ENCODE measurements at regions not wholly inside any gene's neighbourhood (a gene's known extent, or its start where the extent isn't known, plus 50 kb on each side); places are given as distances from the start of the nearest gene placed in this dataset.

- no peak for TF ChIP-seq ZBTB49 (CRISPR knock-in tag; IDR thresholded peaks at IDR 0.05; ENCODE audit: borderline replicate concordance)
- TF ChIP-seq TCFL5 (CRISPR knock-in tag; conservative IDR thresholded peaks at IDR 0.05), result no peak
- no peak for TF ChIP-seq ZNF785 (CRISPR knock-in tag; IDR thresholded peaks at IDR 0.05)
- no peak for TF ChIP-seq CTCF (IDR thresholded peaks at IDR 0.05 in 2 of 3, conservative IDR thresholded peaks at IDR 0.05 in 1 of 3; ENCODE audit: insufficient read depth in 2 of 3, low read depth in 1 of 3, low read length in 3 of 3)
Measured at GRCh38 chr10:123564631-123565030, 101.5 kb upstream of the GPR26 start.
